ENCODE measurements at regions not wholly inside any gene's neighbourhood (a gene's known extent, or its start where the extent isn't known, plus 50 kb on each side); places are given as distances from the start of the nearest gene placed in this dataset.

DNA sequence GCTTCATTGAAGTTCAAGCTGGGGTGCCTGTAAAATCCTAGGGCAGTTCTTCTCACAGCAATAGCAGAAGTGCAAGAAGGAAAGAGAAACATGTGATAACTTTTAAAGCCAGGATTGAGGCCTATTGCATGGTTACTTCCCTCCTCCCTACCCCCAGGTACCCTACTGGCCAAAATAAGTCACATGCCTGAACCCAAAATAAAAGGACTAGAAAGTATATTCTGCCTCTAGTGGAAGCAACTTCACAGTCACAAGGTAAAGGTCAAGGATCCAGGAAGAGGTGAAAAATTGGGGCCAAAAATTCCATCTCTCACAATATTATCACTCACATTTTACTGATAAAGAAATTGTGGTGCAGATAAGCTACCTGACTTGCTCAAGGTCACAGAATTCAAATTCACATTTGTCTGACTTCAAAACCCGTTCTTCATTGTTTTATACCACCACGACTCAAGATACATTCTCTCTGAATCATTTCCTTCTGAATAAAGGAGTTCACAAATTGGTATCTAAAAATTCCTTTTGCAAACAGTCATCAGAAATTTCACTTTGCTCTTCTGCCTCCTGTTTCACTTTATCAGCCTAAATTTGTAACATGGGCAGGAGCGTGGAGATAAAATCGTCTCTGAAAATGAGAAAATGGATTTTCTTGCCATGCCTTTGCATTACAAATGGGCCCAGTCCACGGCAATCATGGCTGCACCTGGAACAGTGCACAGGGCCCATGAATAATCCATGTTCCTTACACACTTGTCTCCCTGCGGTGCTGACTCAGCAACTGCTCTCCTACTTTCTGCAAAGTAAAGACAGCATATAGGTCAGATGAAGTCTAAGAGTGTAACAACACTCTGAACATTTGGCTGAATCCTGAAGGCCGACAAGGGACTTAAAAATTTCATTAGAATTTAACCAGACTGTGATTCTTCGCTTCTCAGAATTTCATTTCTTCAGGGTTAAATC lies 485.3 kb upstream of the NFIA start:
- TF ChIP-seq POLR2AphosphoS5 (IDR thresholded peaks at IDR 0.05; ENCODE audit: borderline replicate concordance, low read depth, low read length), result no peak
- TF ChIP-seq EZH2 (IDR thresholded peaks at IDR 0.05), result no peak

Data from SK-N-MC (cell line).